ENCODE measurements at regions not wholly inside any gene's neighbourhood (a gene's known extent, or its start where the extent isn't known, plus 50 kb on each side); places are given as distances from the start of the nearest gene placed in this dataset.

DNA sequence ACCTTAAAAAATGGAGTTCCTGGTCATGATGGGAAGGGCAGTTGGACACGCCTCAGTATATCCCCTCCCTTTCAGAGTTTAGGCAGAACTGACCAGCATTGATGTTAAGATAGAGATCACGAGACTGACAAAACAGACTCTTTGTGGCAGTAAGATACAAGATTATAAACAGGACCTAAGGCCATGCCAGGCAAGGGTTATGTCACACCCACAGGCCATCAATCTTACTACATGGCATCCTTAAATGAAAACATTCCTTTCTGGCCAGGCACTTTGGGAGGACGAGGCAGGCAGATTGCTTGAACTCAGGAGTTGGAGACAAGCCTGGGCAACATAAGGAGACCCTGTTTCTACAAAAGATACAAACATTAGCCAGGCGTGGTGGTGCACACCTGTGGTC lies 129.3 kb upstream of the MLN start:
- intact Hi-C loops (cut with DNase I; ENCODE audit: low total_unique reads): no loop called here
- Histone ChIP-seq H3K4me3 (no peak overlapping the region), H3K4me1 (no peaks in the 10 kb centered on the region), H3K36me3 (ENCODE audit: low read depth, missing control alignments) (no peaks in the 10 kb centered on the region), H3K27ac (no peak overlapping the region), H3K27me3 (no peaks in the 10 kb centered on the region), H3K9me3 (no peaks in the 10 kb centered on the region)
- no peak for DNase-seq
- TF ChIP-seq POLR2A (IDR thresholded peaks at IDR 0.05): no peak
- no peak for TF ChIP-seq CTCF (IDR thresholded peaks at IDR 0.05)
- WGBS, 2 donors: 80 to 83% methylated on average over 3 to 4 of the region's 4 CpGs

DNA sequence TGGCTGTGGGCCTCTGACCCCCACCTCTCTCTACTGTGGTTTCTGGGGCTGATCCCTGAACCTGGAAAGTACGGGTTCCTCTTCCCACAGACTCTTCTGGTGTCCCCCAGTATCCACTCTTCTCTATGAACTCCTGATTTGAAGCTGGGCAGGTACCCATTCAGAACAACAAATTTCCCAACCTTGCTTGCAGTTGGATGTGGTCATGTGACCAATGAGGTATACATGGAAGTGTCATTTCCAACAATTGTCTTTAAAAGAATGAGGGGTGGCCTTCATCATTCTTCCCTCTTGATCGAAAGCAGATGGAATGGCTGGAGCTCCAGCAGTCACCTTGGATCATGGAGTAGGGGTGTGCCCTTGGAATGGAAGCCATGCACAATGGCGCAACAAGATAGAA lies 128.0 kb upstream of the MLN start:
- DNase-seq: no peak
- intact Hi-C loops (cut with DNase I; ENCODE audit: low total_unique reads): no loop called here
- Histone ChIP-seq H3K9me3 (no peaks in the 10 kb centered on the region), H3K27ac (no peak overlapping the region), H3K4me1 (no peaks in the 10 kb centered on the region), H3K27me3 (no peaks in the 10 kb centered on the region), H3K36me3 (ENCODE audit: low read depth, missing control alignments) (no peaks in the 10 kb centered on the region), H3K4me3 (no peak overlapping the region)
- TF ChIP-seq CTCF (IDR thresholded peaks at IDR 0.05) (no peak), POLR2A (IDR thresholded peaks at IDR 0.05) (no peak)
- WGBS, 2 donors: 93 to 95% methylated on average over 3 of the region's 3 CpGs

- WGBS, 2 donors: 71 to 75% methylated on average over 9 of the region's 9 CpGs
- H3K9me3 ChIP-seq: no peaks in the 10 kb centered on the region
- H3K4me3 ChIP-seq: no peak overlapping the region
- no peaks in the 10 kb centered on the region for H3K36me3 ChIP-seq (ENCODE audit: low read depth, missing control alignments)
- intact Hi-C loops (cut with DNase I; ENCODE audit: low total_unique reads): no loop called here
- no peak for DNase-seq
- H3K4me1 ChIP-seq: no peaks in the 10 kb centered on the region
- H3K27me3 ChIP-seq: no peaks in the 10 kb centered on the region
- H3K27ac ChIP-seq: no peak overlapping the region
- no peak for TF ChIP-seq POLR2A (IDR thresholded peaks at IDR 0.05)
- TF ChIP-seq CTCF (IDR thresholded peaks at IDR 0.05): no peak
Observed at GRCh38 chr6:33929575-33930288, 125.9 kb upstream of the MLN start.

- no peak for TF ChIP-seq POLR2A (IDR thresholded peaks at IDR 0.05)
- no peak for TF ChIP-seq CTCF (IDR thresholded peaks at IDR 0.05)
- H3K4me1 ChIP-seq: no peaks in the 10 kb centered on the region
- 70 to 72% methylated on average over 4 of the region's 4 CpGs for WGBS, 2 donors
- no peaks in the 10 kb centered on the region for H3K27me3 ChIP-seq
- intact Hi-C loops (cut with DNase I; ENCODE audit: low total_unique reads): no loop called here
- H3K27ac ChIP-seq: no peak overlapping the region
- DNase-seq: no peak
- H3K9me3 ChIP-seq: no peaks in the 10 kb centered on the region
- no peaks in the 10 kb centered on the region for H3K36me3 ChIP-seq (ENCODE audit: low read depth, missing control alignments)
- H3K4me3 ChIP-seq: no peak overlapping the region
Observed at GRCh38 chr6:33927616-33928015, 123.8 kb upstream of the MLN start.

DNA sequence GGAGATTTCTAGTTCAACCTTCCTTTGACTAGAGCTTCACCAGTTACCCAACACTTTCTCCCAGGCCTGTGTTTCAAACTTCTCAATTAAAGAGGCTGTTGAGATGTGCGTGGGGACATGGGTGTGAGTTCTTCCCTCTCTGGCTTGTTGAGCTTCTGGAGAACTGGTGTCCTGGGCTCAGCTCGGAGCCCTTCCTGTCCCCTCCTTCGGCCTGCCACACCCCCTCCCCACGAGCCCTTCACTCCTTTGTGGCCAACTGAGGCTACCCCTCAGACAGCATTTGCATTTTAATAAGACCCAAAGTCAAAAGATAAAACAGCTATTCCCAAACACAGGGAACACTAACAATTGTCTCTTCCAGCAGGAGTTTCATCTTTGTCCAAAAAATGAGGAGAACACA lies 123.3 kb upstream of the MLN start:
- Histone ChIP-seq H3K9me3 (no peaks in the 10 kb centered on the region), H3K4me1 (no peaks in the 10 kb centered on the region), H3K4me3 (no peak overlapping the region), H3K27me3 (no peaks in the 10 kb centered on the region), H3K27ac (no peak overlapping the region), H3K36me3 (ENCODE audit: low read depth, missing control alignments) (no peaks in the 10 kb centered on the region)
- no peak for DNase-seq
- intact Hi-C loops (cut with DNase I; ENCODE audit: low total_unique reads): no loop called here
- TF ChIP-seq POLR2A (IDR thresholded peaks at IDR 0.05) (no peak), CTCF (IDR thresholded peaks at IDR 0.05) (no peak)
- 70 to 73% methylated on average over 4 of the region's 4 CpGs for WGBS, 2 donors
